Activated T-cell treated with anti-CD3 and anti-CD28 coated beads, Interleukin-2, amount 50 U/mL, for 72 hours (primary cell): ENCODE measurements at regions not wholly inside any gene's neighbourhood (a gene's known extent, or its start where the extent isn't known, plus 50 kb on each side); places are given as distances from the start of the nearest gene placed in this dataset.
A peak's percentile ranks its signal among the peaks of the same experiment; 100 is the strongest.

ENCODE experiments used
- ATAC-seq, 2 donors: fragments of 150-1000 bp; cut with Tn5 transposase; replicated peaks in 1 of 2; 2 replicates each; pipeline ENCODE4 v1.10.0; 2021; ENCODE audit warnings: moderate library complexity in 2 of 2, mild to moderate bottlenecking in 1 of 2
- DNase-seq, 2 donors: peaks; one replicate each; pipeline ENCODE4 v3.0.0; 2021 to 2022; ENCODE audit warnings: mixed read lengths in 1 of 2
- H3K27ac Mint-ChIP-seq: one replicate; pipeline ENCODE4 v1.8.0; 2022; ENCODE audit warnings: mild to moderate bottlenecking, moderate library complexity, mixed read lengths
- H3K27me3 Mint-ChIP-seq: one replicate; pipeline ENCODE4 v1.8.0; 2022; ENCODE audit warnings: low read depth, mixed read lengths
- H3K36me3 Mint-ChIP-seq, 2 donors: one replicate each; pipeline ENCODE4 v1.8.0; 2022; ENCODE audit warnings: mixed read lengths in 2 of 2, mild to moderate bottlenecking in 1 of 2; ENCODE audit not compliant: insufficient read depth in 2 of 2
- H3K4me1 Mint-ChIP-seq: one replicate; pipeline ENCODE4 v1.8.0; 2022; ENCODE audit warnings: low read depth, mixed read lengths
- H3K4me3 Mint-ChIP-seq, 2 donors: one replicate each; pipeline ENCODE4 v1.8.0; 2022; ENCODE audit warnings: mild to moderate bottlenecking in 2 of 2, mixed read lengths in 2 of 2, moderate library complexity in 2 of 2
- H3K9me3 Mint-ChIP-seq, 2 donors: one replicate each; pipeline ENCODE4 v1.8.0; 2022; ENCODE audit warnings: mixed read lengths in 2 of 2

DNA sequence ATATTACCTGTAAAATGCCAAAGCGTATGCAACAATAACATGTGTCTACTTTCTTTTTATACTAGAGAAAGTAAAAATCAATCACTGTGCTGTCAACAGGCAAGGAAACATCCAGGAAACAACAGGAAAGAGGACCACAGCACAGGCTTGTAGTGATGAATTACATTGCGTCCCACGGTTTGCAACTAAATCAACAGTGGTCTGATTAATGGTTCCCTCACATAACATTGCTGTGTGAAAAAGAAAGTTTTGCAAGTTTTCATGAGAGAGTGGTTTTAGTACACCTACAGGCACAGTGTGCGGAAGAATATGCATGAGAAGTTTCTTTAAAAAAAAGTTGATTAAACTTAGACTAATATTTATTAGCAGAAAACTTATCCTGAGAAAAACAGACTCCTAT, 329.5 kb upstream of the HSF2 start:
- peaks cover 6% of the 10 kb centered on the region for H3K27me3 Mint-ChIP-seq
- no peaks in the 10 kb centered on the region for H3K9me3 Mint-ChIP-seq
- H3K27ac Mint-ChIP-seq = no peak overlapping the region
- DNase-seq (no peak), ATAC-seq (no peak)
- no peaks in the 10 kb centered on the region for H3K4me1 Mint-ChIP-seq
- H3K36me3 Mint-ChIP-seq = no peaks in the 10 kb centered on the region
- H3K4me3 Mint-ChIP-seq = no peak overlapping the region

DNA sequence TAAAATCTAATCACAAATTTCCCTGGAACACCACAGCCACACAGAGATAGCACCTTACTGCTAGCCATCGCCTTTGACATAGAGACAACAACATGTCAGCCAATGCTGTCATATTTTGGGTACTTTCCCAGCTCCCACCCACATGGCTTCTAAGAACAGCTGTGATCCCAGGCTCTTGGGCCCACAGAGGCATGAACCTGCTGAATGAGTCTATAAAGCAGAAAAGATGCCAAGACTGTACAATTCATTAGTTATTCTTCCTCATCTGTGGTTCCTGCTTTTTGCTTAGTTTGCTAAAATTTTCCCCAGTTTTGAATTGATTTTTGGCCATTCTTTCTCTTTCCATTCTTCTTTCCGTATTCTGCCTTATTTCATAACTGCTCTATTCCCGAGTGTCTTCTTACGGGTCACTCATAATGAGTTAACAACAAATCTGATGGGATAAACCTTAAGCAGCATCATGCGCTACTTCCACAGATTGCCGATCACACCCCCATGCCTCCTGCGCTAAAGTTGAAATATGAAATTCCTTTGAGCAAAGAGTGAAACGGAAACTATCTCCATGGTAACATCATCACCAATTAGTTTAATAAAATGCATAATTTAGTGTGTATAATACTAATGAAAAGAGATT, 327.3 kb upstream of the HSF2 start:
- peaks cover 6% of the 10 kb centered on the region for H3K27me3 Mint-ChIP-seq
- H3K4me3 Mint-ChIP-seq = no peak overlapping the region
- no peaks in the 10 kb centered on the region for H3K9me3 Mint-ChIP-seq
- no peaks in the 10 kb centered on the region for H3K4me1 Mint-ChIP-seq
- DNase-seq = no peak
- H3K36me3 Mint-ChIP-seq = no peaks in the 10 kb centered on the region
- ATAC-seq = no peak
- H3K27ac Mint-ChIP-seq = no peak overlapping the region

DNA sequence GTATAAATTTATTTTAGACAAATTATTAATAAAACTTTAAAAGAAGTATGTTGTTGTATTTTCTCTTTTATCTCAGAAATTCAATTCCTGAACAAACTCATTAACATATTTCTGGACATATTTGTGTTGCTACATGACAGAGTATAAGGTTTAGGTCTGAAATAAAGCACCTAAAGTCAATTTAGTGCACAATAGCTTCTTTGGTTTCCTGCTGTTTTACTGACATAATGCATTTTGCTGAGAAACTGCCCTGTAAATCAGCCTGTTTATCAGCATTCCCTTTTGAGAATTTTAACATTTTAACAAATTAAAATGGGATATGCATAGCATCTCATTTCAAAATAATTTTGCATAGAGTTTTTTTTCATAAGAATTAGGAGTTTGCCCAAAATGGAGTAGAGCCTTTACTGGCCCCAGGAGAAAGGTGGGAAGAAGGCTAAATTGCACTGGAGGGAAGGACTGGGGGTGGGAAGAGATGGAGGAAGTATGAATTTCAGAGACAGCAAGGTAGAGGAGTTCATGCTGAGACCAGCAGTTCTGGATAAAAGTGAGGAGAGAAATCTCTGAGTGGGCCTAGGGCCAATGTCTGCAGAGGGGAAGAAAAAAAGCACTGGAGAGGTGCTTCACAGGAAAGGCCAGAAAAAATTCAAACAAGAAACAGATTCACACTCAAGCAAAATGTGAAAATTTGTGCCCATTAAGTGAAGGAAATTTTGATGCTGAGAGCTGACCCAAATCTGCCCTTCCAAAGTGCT, 324.2 kb upstream of the HSF2 start:
- no peaks in the 10 kb centered on the region for H3K36me3 Mint-ChIP-seq
- no peak overlapping the region for H3K27ac Mint-ChIP-seq
- no peak overlapping the region for H3K4me3 Mint-ChIP-seq
- no peak for DNase-seq
- no peaks in the 10 kb centered on the region for H3K4me1 Mint-ChIP-seq
- H3K27me3 Mint-ChIP-seq = no peaks in the 10 kb centered on the region
- no peaks in the 10 kb centered on the region for H3K9me3 Mint-ChIP-seq
- ATAC-seq = no peak

DNA sequence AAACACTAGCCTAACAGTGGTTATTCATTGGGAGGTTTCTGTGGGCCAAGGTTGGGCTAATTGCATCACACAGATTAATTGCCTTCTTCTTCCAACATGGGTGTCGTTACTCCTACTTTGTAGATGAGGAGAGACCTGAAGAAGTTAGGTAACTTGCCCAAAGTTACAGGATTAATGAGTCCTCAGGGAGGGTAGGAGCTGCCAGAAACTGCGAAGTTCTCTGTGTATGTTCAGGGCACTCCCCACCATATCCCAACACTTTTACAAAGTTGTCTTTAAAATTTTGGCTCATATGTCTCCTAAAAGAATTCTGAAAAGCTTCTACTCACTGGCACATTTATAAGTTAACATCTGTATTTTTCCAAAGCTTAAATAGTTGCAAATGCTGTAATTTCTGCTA, 323.5 kb upstream of the HSF2 start:
- ATAC-seq = no peak
- H3K36me3 Mint-ChIP-seq = no peaks in the 10 kb centered on the region

DNA sequence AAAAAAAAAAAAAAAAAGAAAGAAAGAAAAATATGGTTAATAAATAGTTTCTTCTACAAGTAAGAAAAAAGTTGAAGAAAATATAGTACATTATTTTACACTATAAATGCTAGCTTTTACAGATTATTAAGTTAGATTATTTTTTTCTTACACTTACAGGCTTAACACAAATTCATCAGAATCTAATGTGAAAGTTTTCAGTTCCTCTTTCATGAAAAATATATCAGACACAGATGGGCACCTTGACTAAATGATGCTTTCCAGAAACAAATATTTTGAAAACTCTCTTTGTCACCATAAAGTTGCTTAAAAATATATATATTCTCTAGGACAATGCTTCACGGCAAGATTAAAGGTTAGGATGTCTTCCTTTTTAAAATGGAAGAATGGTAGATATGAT, 321.8 kb upstream of the HSF2 start:
- H3K27ac Mint-ChIP-seq = no peak overlapping the region
- H3K4me3 Mint-ChIP-seq = no peak overlapping the region

More for the DNA sequence above, 323.5 kb upstream of the HSF2 start:
- Mint-ChIP-seq H3K4me1 (no peaks in the 10 kb centered on the region), H3K27me3 (no peaks in the 10 kb centered on the region), H3K27ac (no peak overlapping the region), H3K9me3 (no peaks in the 10 kb centered on the region), H3K4me3 (no peak overlapping the region)
- no peak for DNase-seq

DNA sequence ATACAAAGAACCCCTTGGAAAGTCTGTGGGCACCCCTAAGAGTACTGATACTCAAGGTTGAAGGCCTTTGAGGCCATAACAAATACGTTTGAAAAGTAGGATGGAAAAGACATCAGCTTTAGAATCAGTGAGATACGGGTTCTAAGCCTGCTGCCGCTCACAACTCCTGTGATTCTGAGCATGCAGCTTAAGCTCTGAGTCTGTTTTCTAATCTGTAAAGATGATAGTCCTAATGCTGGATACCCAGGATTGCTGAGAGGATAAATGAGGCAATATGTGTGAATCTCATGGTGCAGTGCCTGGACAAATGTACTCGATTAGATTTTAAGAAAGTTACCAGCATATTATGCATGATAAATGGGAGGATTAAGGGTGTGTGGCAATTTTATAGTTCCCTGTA, 321.0 kb upstream of the HSF2 start:
- H3K27ac Mint-ChIP-seq = no peak overlapping the region
- ATAC-seq (no peak), DNase-seq (no peak)
- no peaks in the 10 kb centered on the region for H3K4me1 Mint-ChIP-seq
- H3K4me3 Mint-ChIP-seq = no peak overlapping the region
- no peaks in the 10 kb centered on the region for H3K27me3 Mint-ChIP-seq
- no peaks in the 10 kb centered on the region for H3K9me3 Mint-ChIP-seq
- H3K36me3 Mint-ChIP-seq = no peaks in the 10 kb centered on the region

More for the DNA sequence above, 321.8 kb upstream of the HSF2 start:
- DNase-seq = no peak
- no peaks in the 10 kb centered on the region for H3K9me3 Mint-ChIP-seq
- no peak for ATAC-seq
- no peaks in the 10 kb centered on the region for H3K4me1 Mint-ChIP-seq
- no peaks in the 10 kb centered on the region for H3K27me3 Mint-ChIP-seq
- no peaks in the 10 kb centered on the region for H3K36me3 Mint-ChIP-seq

DNA sequence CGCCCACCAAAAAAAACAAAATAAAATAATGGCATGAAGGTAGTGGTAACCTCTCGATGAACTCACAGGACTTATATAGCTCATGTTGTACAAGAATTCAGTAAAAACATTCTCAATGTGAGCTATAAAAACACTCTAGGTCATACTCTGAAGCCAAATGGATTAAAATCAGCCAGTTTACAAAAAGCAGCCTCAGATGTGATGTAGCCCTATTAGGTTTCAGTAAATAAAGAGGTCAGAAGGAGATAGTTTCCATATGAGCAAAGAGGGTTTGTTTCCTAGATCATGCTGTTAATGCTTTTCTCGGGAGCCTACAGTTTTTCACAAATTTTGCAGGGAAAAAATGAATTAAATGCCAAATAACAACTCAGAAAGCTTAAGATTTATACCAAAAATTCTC, 319.5 kb upstream of the HSF2 start:
- Mint-ChIP-seq H3K9me3 (no peaks in the 10 kb centered on the region), H3K4me3 (no peak overlapping the region), H3K27me3 (no peaks in the 10 kb centered on the region)

DNA sequence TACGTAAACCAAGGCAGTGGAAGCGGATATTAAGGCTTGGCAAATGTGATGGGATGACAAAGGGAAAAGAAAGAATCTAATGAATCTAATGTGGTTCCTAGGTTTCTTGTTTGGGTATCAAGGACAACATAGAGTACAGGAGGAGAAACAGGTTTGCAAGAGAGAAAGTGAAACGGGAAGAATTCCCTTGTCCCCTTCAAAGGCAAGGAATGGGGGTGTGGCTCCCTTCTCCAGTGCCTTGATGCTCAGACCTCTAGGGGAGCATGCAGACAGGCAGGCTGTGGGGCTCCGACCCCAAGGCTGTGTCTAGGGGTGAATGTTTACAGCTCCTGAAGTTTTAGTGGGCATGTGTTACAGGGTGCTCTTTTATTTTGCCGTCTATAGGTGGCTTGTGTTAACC, 317.5 kb upstream of the HSF2 start:
- no peak overlapping the region for H3K27ac Mint-ChIP-seq
- ATAC-seq = no peak
- H3K36me3 Mint-ChIP-seq = no peaks in the 10 kb centered on the region
- no peaks in the 10 kb centered on the region for H3K9me3 Mint-ChIP-seq
- no peaks in the 10 kb centered on the region for H3K27me3 Mint-ChIP-seq
- no peak for DNase-seq
- H3K4me3 Mint-ChIP-seq = no peak overlapping the region
- no peaks in the 10 kb centered on the region for H3K4me1 Mint-ChIP-seq

More for the DNA sequence above, 319.5 kb upstream of the HSF2 start:
- DNase-seq (no peak), ATAC-seq (no peak)
- no peaks in the 10 kb centered on the region for H3K4me1 Mint-ChIP-seq
- no peak overlapping the region for H3K27ac Mint-ChIP-seq
- no peaks in the 10 kb centered on the region for H3K36me3 Mint-ChIP-seq

DNA sequence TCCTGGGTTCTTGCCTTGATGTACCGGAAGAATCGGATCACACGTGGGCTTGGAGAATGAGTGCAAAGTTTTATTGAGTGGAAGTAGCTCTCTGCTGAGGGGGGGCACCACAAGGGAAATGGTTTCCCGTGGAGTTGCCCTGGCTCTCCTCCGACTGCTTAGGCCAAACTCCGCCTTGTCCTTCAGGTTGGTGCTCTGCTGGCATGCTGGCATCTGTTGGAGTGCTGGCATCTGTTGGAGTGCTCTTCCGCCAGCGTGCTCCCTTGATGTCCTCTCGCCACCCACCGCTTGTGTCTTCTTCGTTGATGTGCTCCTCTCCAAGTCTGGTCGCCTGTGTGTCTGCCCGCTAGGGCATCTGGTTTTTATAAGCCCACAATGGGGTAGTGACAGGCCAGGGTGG, 317.1 kb upstream of the HSF2 start:
- ATAC-seq (no peak), DNase-seq (no peak)
- Mint-ChIP-seq H3K27me3 (no peaks in the 10 kb centered on the region), H3K4me1 (no peaks in the 10 kb centered on the region), H3K27ac (no peak overlapping the region), H3K4me3 (no peak overlapping the region), H3K36me3 (no peaks in the 10 kb centered on the region), H3K9me3 (no peaks in the 10 kb centered on the region)

DNA sequence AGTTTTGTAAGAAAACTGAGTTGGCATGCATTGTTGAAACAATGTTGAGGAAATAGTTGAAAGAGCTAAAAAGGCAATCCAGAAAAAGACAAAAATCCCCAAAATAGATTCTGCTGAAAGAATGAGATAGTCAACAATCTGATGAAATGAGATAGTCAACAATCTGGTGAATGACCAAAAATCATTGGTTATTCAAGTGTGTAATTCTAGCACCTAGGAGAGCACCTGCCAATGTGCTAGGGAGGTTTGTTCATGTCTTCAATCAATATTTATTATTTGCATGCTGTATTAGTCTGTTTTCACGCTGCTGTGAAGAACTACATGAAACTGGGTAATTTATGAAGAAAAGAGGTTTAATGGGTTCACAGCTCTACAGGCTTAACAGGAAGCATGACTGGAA, 307.1 kb upstream of the HSF2 start:
- Mint-ChIP-seq H3K4me3 (no peak overlapping the region), H3K4me1 (no peaks in the 10 kb centered on the region), H3K27me3 (no peaks in the 10 kb centered on the region), H3K9me3 (peaks cover 0 to 2% of the 10 kb centered on the region in 2 donors), H3K27ac (no peak overlapping the region), H3K36me3 (no peaks in the 10 kb centered on the region)
- DNase-seq = no peak
- ATAC-seq = no peak

DNA sequence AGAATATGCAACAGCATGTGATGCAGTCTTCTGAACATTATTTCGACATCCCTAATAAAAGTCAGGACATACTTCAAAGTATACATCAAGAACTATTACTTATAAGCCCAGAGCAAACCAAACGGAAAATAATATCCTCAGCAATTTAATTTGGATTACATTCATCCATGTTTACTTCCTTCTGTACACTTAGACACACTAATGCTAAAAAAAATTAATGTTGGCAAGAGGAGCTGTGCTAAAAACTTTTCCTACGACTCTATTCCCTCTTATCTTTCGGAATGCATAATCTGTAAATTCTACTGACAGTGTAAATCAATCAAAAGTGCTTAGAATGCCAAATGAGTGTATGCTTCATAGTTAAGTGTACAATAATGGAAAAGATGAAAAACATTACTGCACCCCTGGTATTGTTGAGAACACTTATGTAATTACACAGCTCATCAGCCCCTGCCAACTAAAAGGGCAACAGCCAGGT, 301.2 kb upstream of the HSF2 start:
- no peak for DNase-seq
- Mint-ChIP-seq H3K4me1 (no peaks in the 10 kb centered on the region), H3K9me3 (peaks cover 0 to 2% of the 10 kb centered on the region in 2 donors), H3K27ac (no peak overlapping the region), H3K36me3 (no peaks in the 10 kb centered on the region), H3K4me3 (no peak overlapping the region), H3K27me3 (peaks cover 5% of the 10 kb centered on the region)
- no peak for ATAC-seq

DNA sequence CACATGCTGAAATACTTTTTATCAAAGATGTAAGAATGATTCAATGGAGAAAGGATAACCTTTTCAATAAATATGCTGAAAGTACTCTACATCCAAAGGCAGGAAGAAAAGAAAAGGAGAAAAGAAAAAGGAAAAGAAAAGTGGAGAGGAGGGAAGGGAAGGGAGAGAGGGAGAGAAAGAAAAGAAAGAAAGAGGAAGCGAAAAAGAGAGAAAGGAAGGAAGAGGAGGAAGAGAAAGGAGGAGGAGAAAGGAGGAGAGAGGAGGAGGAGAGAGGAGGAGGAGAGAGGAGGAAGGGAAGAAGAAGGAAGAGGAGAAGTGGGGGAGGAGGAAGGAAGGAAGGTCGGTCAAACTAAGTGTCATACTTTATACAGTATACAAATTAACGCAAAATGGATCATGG, 297.4 kb upstream of the HSF2 start:
- H3K27me3 Mint-ChIP-seq = peaks cover 5% of the 10 kb centered on the region
- ATAC-seq = no peak
- DNase-seq = no peak
- H3K27ac Mint-ChIP-seq = peak overlapping the region; percentile 52
- no peaks in the 10 kb centered on the region for H3K36me3 Mint-ChIP-seq
- peaks cover 0 to 2% of the 10 kb centered on the region in 2 donors for H3K9me3 Mint-ChIP-seq
- H3K4me1 Mint-ChIP-seq = no peaks in the 10 kb centered on the region
- H3K4me3 Mint-ChIP-seq = no peak overlapping the region

DNA sequence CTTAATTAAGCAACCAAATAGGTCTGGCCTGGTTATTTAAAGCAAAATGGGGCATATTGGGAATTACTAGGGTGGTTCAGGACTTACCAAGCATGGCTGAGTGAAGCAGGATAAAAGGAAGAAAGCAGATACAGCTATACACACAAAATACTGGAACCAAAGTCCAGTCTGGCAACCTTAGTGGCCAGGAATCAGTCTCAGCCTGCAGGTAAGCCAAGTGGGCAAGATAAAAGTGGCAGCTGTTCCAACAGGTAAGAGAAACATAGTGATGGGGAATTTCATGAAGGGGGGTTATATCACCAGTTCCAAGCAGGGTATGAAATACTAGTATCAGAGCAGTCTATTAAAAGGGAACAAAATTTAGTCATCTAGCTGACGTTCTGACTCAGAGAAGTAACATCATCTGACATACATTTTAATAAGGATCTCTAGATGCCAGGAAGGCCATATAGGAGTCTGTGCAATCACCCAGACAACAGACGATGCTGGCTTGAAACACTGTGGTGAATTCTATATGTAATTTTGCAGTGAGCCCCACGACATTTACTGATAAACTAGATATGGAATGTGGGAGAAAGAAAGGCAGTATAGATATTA, 292.1 kb upstream of the HSF2 start:
- no peaks in the 10 kb centered on the region for H3K9me3 Mint-ChIP-seq
- H3K4me3 Mint-ChIP-seq = no peak overlapping the region
- ATAC-seq (no peak), DNase-seq (no peak)
- H3K27ac Mint-ChIP-seq = no peak overlapping the region
- peaks cover 5% of the 10 kb centered on the region for H3K27me3 Mint-ChIP-seq
- no peaks in the 10 kb centered on the region for H3K4me1 Mint-ChIP-seq
- no peaks in the 10 kb centered on the region for H3K36me3 Mint-ChIP-seq
